Sigmoid colon (tissue), 4 donors: ENCODE measurements at regions not wholly inside any gene's neighbourhood (a gene's known extent, or its start where the extent isn't known, plus 50 kb on each side); places are given as distances from the start of the nearest gene placed in this dataset.

Experiments used
- EP300 ChIP-seq, 4 donors: sonication (generic); formaldehyde crosslinking; IDR thresholded peaks; one replicate each; pipeline ENCODE4 v1.6.1; 2017; ENCODE audit warnings: antibody characterized with exemption in 4 of 4
- POLR2A ChIP-seq, 2 donors: fragments of 450-650 bp; IDR thresholded peaks; one replicate each; pipeline ENCODE4 v1.6.1; 2016; ENCODE audit warnings: antibody characterized with exemption in 2 of 2, mild to moderate bottlenecking in 2 of 2, moderate library complexity in 2 of 2
- TF ChIP-seq, protein P1 (sequence below), 4 experiments: fragments of 450-650 bp in 3 of 4; fragments of 200-600 bp in 1 of 4; IDR thresholded peaks; one replicate each; pipeline ENCODE4 v1.5.1; 2016 to 2019; ENCODE audit warnings: antibody characterized with exemption in 4 of 4, mild to moderate bottlenecking in 3 of 4, moderate library complexity in 2 of 4

DNA sequence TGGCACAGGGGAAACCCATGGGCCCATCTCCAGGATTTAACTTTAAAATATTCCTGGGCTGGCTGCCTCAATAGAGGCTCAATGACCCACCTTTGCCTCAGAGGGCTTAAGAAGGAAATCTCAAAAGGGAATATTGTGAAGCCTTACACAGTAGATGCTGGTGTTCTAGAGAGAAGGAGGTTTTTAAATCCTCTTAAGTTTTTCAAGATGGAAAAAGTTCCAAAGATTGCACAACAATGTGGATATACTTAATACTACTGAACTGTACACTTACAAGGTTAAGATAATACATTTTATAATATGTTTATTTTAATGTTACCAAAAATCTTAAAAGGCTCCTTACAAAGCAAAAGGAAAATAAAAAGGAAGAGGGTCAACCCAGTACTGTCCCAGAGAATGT lies 54.9 kb upstream of the LCLAT1 start:
- TF ChIP-seq POLR2A (IDR thresholded peaks at IDR 0.05) (no peak), EP300 (IDR thresholded peaks at IDR 0.05) (no peak)
- TF ChIP-seq, protein P1, sequence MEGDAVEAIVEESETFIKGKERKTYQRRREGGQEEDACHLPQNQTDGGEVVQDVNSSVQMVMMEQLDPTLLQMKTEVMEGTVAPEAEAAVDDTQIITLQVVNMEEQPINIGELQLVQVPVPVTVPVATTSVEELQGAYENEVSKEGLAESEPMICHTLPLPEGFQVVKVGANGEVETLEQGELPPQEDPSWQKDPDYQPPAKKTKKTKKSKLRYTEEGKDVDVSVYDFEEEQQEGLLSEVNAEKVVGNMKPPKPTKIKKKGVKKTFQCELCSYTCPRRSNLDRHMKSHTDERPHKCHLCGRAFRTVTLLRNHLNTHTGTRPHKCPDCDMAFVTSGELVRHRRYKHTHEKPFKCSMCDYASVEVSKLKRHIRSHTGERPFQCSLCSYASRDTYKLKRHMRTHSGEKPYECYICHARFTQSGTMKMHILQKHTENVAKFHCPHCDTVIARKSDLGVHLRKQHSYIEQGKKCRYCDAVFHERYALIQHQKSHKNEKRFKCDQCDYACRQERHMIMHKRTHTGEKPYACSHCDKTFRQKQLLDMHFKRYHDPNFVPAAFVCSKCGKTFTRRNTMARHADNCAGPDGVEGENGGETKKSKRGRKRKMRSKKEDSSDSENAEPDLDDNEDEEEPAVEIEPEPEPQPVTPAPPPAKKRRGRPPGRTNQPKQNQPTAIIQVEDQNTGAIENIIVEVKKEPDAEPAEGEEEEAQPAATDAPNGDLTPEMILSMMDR (IDR thresholded peaks at IDR 0.05): no peak
